NB4 (cell line): ENCODE measurements at regions not wholly inside any gene's neighbourhood (a gene's known extent, or its start where the extent isn't known, plus 50 kb on each side); places are given as distances from the start of the nearest gene placed in this dataset.

ENCODE experiments used
- MYC ChIP-seq: IDR thresholded peaks from 2 replicates; pipeline ENCODE4 v1.6.1; 2011; ENCODE audit warnings: low read depth, low read length
- POLR2A ChIP-seq: IDR thresholded peaks from 2 replicates; pipeline ENCODE4 v1.6.1; 2011; ENCODE audit warnings: mild to moderate bottlenecking; ENCODE audit not compliant: insufficient read length; ENCODE audit errors: extremely low read depth
- TF ChIP-seq, protein P1 (sequence below): IDR thresholded peaks from one replicate; pipeline ENCODE4 v1.5.1; 2012; ENCODE audit warnings: low read depth, low read length
- TF ChIP-seq, protein P2 (sequence below): IDR thresholded peaks from 2 replicates; pipeline ENCODE4 v1.6.1; 2011; ENCODE audit warnings: low read depth, low read length

- no peak for TF ChIP-seq POLR2A
- TF ChIP-seq, protein P1, sequence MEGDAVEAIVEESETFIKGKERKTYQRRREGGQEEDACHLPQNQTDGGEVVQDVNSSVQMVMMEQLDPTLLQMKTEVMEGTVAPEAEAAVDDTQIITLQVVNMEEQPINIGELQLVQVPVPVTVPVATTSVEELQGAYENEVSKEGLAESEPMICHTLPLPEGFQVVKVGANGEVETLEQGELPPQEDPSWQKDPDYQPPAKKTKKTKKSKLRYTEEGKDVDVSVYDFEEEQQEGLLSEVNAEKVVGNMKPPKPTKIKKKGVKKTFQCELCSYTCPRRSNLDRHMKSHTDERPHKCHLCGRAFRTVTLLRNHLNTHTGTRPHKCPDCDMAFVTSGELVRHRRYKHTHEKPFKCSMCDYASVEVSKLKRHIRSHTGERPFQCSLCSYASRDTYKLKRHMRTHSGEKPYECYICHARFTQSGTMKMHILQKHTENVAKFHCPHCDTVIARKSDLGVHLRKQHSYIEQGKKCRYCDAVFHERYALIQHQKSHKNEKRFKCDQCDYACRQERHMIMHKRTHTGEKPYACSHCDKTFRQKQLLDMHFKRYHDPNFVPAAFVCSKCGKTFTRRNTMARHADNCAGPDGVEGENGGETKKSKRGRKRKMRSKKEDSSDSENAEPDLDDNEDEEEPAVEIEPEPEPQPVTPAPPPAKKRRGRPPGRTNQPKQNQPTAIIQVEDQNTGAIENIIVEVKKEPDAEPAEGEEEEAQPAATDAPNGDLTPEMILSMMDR = no peak
- TF ChIP-seq, protein P2, sequence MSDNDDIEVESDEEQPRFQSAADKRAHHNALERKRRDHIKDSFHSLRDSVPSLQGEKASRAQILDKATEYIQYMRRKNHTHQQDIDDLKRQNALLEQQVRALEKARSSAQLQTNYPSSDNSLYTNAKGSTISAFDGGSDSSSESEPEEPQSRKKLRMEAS = no peak
- TF ChIP-seq MYC = no peak
These were observed 139.2 kb upstream of the TMEM168 start for GRCh38 chr7:112929421-112929820.
